ENCODE measurements at regions not wholly inside any gene's neighbourhood (a gene's known extent, or its start where the extent isn't known, plus 50 kb on each side); places are given as distances from the start of the nearest gene placed in this dataset.

- H3K9me3 Mint-ChIP-seq, result peaks cover 0 to 2% (median 0%) of the 10 kb centered on the region in 5 donors
- H3K27me3 Mint-ChIP-seq, result peaks cover 5 to 7% of the 10 kb centered on the region in 2 donors
- H3K36me3 Mint-ChIP-seq, result no peaks in the 10 kb centered on the region
- Histone ChIP-seq H3K4me1 (ENCODE audit: insufficient read depth, low read length) (no peaks in the 10 kb centered on the region), H3K27ac (ENCODE audit: low read depth, low read length) (no peak overlapping the region), H3K36me3 (ENCODE audit: insufficient read depth, low read length) (no peaks in the 10 kb centered on the region), H3K27me3 (ENCODE audit: insufficient read depth, low read length, poor library complexity, severe bottlenecking) (no peaks in the 10 kb centered on the region), H3K4me3 (ENCODE audit: low read length) (no peak overlapping the region), H3K9me3 (ENCODE audit: low read length) (no peaks in the 10 kb centered on the region)
- no peak overlapping the region for H3K4me3 Mint-ChIP-seq
- no peak for DNase-seq
- ChIA-PET CTCF (no interaction called here), POLR2A (no interaction called here)
- H3K27ac Mint-ChIP-seq, result no peak overlapping the region
- H3K4me1 Mint-ChIP-seq, result no peaks in the 10 kb centered on the region
These were observed 120.2 kb upstream of the IGF1R start for GRCh38 chr15:98528046-98528725.

GRCh38 chr15:98529205-98530145 is 118.9 kb upstream of the IGF1R start:
- Histone ChIP-seq H3K27ac (ENCODE audit: low read depth, low read length) (no peak overlapping the region), H3K4me3 (ENCODE audit: low read length) (no peak overlapping the region), H3K9me3 (ENCODE audit: low read length) (no peaks in the 10 kb centered on the region), H3K36me3 (ENCODE audit: insufficient read depth, low read length) (no peaks in the 10 kb centered on the region), H3K4me1 (ENCODE audit: insufficient read depth, low read length) (no peaks in the 10 kb centered on the region), H3K27me3 (ENCODE audit: insufficient read depth, low read length, poor library complexity, severe bottlenecking) (no peaks in the 10 kb centered on the region)
- peaks cover 5 to 7% of the 10 kb centered on the region in 2 donors for H3K27me3 Mint-ChIP-seq
- H3K27ac Mint-ChIP-seq, result no peak overlapping the region
- ChIA-PET CTCF (no interaction called here), POLR2A (no interaction called here)
- DNase-seq, result no peak
- peaks cover 0 to 2% (median 0%) of the 10 kb centered on the region in 5 donors for H3K9me3 Mint-ChIP-seq
- H3K36me3 Mint-ChIP-seq, result no peaks in the 10 kb centered on the region
- H3K4me1 Mint-ChIP-seq, result no peaks in the 10 kb centered on the region
- H3K4me3 Mint-ChIP-seq, result no peak overlapping the region

- CTCF ChIA-PET, result no interaction called here
- Histone ChIP-seq H3K27ac (ENCODE audit: low read depth, low read length) (no peak overlapping the region), H3K9me3 (ENCODE audit: low read length) (no peaks in the 10 kb centered on the region), H3K36me3 (ENCODE audit: insufficient read depth, low read length) (no peaks in the 10 kb centered on the region), H3K4me3 (ENCODE audit: low read length) (no peak overlapping the region), H3K27me3 (ENCODE audit: insufficient read depth, low read length, poor library complexity, severe bottlenecking) (no peaks in the 10 kb centered on the region), H3K4me1 (ENCODE audit: insufficient read depth, low read length) (no peaks in the 10 kb centered on the region)
- POLR2A ChIA-PET, result interaction anchor here (0.6 kb wide), 1 partner anchor 11 kb away, joined by 3 read pairs; no protein-coding TSS in a partner anchor
- Mint-ChIP-seq H3K4me1 (no peaks in the 10 kb centered on the region), H3K4me3 (no peak overlapping the region), H3K27ac (no peak overlapping the region), H3K36me3 (no peaks in the 10 kb centered on the region), H3K27me3 (peaks cover 5 to 7% of the 10 kb centered on the region in 2 donors), H3K9me3 (peaks cover 0 to 3% (median 0%) of the 10 kb centered on the region in 5 donors)
- DNase-seq, result no peak
These were observed 117.8 kb upstream of the IGF1R start for GRCh38 chr15:98530570-98530969.

GRCh38 chr15:98532063-98532462 is 116.3 kb upstream of the IGF1R start:
- H3K27me3 Mint-ChIP-seq, result peaks cover 7 to 11% of the 10 kb centered on the region in 2 donors
- Histone ChIP-seq H3K36me3 (ENCODE audit: insufficient read depth, low read length) (no peaks in the 10 kb centered on the region), H3K4me1 (ENCODE audit: insufficient read depth, low read length) (no peaks in the 10 kb centered on the region), H3K4me3 (ENCODE audit: low read length) (no peak overlapping the region), H3K27ac (ENCODE audit: low read depth, low read length) (no peak overlapping the region), H3K27me3 (ENCODE audit: insufficient read depth, low read length, poor library complexity, severe bottlenecking) (no peaks in the 10 kb centered on the region), H3K9me3 (ENCODE audit: low read length) (no peaks in the 10 kb centered on the region)
- peaks cover 0 to 3% (median 0%) of the 10 kb centered on the region in 5 donors for H3K9me3 Mint-ChIP-seq
- no peaks in the 10 kb centered on the region for H3K36me3 Mint-ChIP-seq
- CTCF ChIA-PET, result no interaction called here
- POLR2A ChIA-PET, result no interaction called here
- H3K4me3 Mint-ChIP-seq, result no peak overlapping the region
- H3K27ac Mint-ChIP-seq, result no peak overlapping the region
- DNase-seq, result no peak
- no peaks in the 10 kb centered on the region for H3K4me1 Mint-ChIP-seq

- POLR2A ChIA-PET, result no interaction called here
- no peak overlapping the region for H3K27ac Mint-ChIP-seq
- H3K4me1 Mint-ChIP-seq, result no peaks in the 10 kb centered on the region
- no peak overlapping the region for H3K4me3 Mint-ChIP-seq
- H3K27me3 Mint-ChIP-seq, result peaks cover 6 to 15% of the 10 kb centered on the region in 2 donors
- CTCF ChIA-PET, result no interaction called here
- no peaks in the 10 kb centered on the region for H3K4me1 ChIP-seq (ENCODE audit: insufficient read depth, low read length)
- no peak for DNase-seq
- no peak overlapping the region for H3K4me3 ChIP-seq (ENCODE audit: low read length)
- H3K36me3 Mint-ChIP-seq, result no peaks in the 10 kb centered on the region
- H3K27ac ChIP-seq (ENCODE audit: low read depth, low read length), result no peak overlapping the region
- no peaks in the 10 kb centered on the region for H3K9me3 ChIP-seq (ENCODE audit: low read length)
- H3K27me3 ChIP-seq (ENCODE audit: insufficient read depth, low read length, poor library complexity, severe bottlenecking), result no peaks in the 10 kb centered on the region
- no peaks in the 10 kb centered on the region for H3K36me3 ChIP-seq (ENCODE audit: insufficient read depth, low read length)
- peaks cover 0 to 3% (median 0%) of the 10 kb centered on the region in 5 donors for H3K9me3 Mint-ChIP-seq
These were observed 111.4 kb upstream of the IGF1R start for GRCh38 chr15:98536976-98537375.

GRCh38 chr15:98537516-98538060 is 110.8 kb upstream of the IGF1R start:
- DNase-seq, result no peak
- POLR2A ChIA-PET, result no interaction called here
- no peaks in the 10 kb centered on the region for H3K4me1 Mint-ChIP-seq
- no peak overlapping the region for H3K27ac Mint-ChIP-seq
- no peaks in the 10 kb centered on the region for H3K9me3 ChIP-seq (ENCODE audit: low read length)
- no peaks in the 10 kb centered on the region for H3K36me3 Mint-ChIP-seq
- H3K27me3 ChIP-seq (ENCODE audit: insufficient read depth, low read length, poor library complexity, severe bottlenecking), result no peaks in the 10 kb centered on the region
- CTCF ChIA-PET, result no interaction called here
- no peak overlapping the region for H3K4me3 ChIP-seq (ENCODE audit: low read length)
- peaks cover 0 to 3% (median 0%) of the 10 kb centered on the region in 5 donors for H3K9me3 Mint-ChIP-seq
- H3K4me3 Mint-ChIP-seq, result no peak overlapping the region
- H3K36me3 ChIP-seq (ENCODE audit: insufficient read depth, low read length), result no peaks in the 10 kb centered on the region
- H3K27me3 Mint-ChIP-seq, result peaks cover 9 to 15% of the 10 kb centered on the region in 2 donors
- H3K27ac ChIP-seq (ENCODE audit: low read depth, low read length), result no peak overlapping the region
- H3K4me1 ChIP-seq (ENCODE audit: insufficient read depth, low read length), result no peaks in the 10 kb centered on the region

GRCh38 chr15:98541519-98541918 is 106.8 kb upstream of the IGF1R start:
- peaks cover 19 to 20% of the 10 kb centered on the region in 2 donors for H3K27me3 Mint-ChIP-seq
- DNase-seq, result no peak
- no peaks in the 10 kb centered on the region for H3K4me1 Mint-ChIP-seq
- peaks cover 0 to 2% (median 0%) of the 10 kb centered on the region in 3 donors for H3K36me3 Mint-ChIP-seq
- H3K9me3 ChIP-seq (ENCODE audit: low read length), result no peaks in the 10 kb centered on the region
- no peak overlapping the region for H3K27ac Mint-ChIP-seq
- no peaks in the 10 kb centered on the region for H3K36me3 ChIP-seq (ENCODE audit: insufficient read depth, low read length)
- ChIA-PET POLR2A (no interaction called here), CTCF (no interaction called here)
- peaks cover 0 to 2% (median 0%) of the 10 kb centered on the region in 5 donors for H3K9me3 Mint-ChIP-seq
- no peaks in the 10 kb centered on the region for H3K4me1 ChIP-seq (ENCODE audit: insufficient read depth, low read length)
- H3K27me3 ChIP-seq (ENCODE audit: insufficient read depth, low read length, poor library complexity, severe bottlenecking), result no peaks in the 10 kb centered on the region
- H3K4me3 ChIP-seq (ENCODE audit: low read length), result no peak overlapping the region
- H3K27ac ChIP-seq (ENCODE audit: low read depth, low read length), result no peak overlapping the region
- no peak overlapping the region for H3K4me3 Mint-ChIP-seq

- no peak overlapping the region for H3K27ac ChIP-seq (ENCODE audit: low read depth, low read length)
- Mint-ChIP-seq H3K27ac (no peak overlapping the region), H3K4me3 (no peak overlapping the region), H3K36me3 (peaks cover 0 to 2% (median 0%) of the 10 kb centered on the region in 3 donors), H3K4me1 (peaks cover 5 to 12% (median 7%) of the 10 kb centered on the region in 3 donors), H3K27me3 (peaks cover 34 to 37% of the 10 kb centered on the region in 2 donors), H3K9me3 (peaks cover 0 to 2% (median 0%) of the 10 kb centered on the region in 5 donors)
- DNase-seq, result no peak
- H3K4me3 ChIP-seq (ENCODE audit: low read length), result no peak overlapping the region
- H3K4me1 ChIP-seq (ENCODE audit: insufficient read depth, low read length), result peaks cover 11% of the 10 kb centered on the region
- H3K36me3 ChIP-seq (ENCODE audit: insufficient read depth, low read length), result no peaks in the 10 kb centered on the region
- ChIA-PET POLR2A (no interaction called here), CTCF (no interaction called here)
- H3K27me3 ChIP-seq (ENCODE audit: insufficient read depth, low read length, poor library complexity, severe bottlenecking), result peaks cover 3% of the 10 kb centered on the region
- H3K9me3 ChIP-seq (ENCODE audit: low read length), result no peaks in the 10 kb centered on the region
These were observed 105.1 kb upstream of the IGF1R start for GRCh38 chr15:98543237-98543636.

Measured in CD8-positive, alpha-beta memory T cell (primary cell).